Body of pancreas (tissue), 4 donors: ENCODE measurements at regions not wholly inside any gene's neighbourhood (a gene's known extent, or its start where the extent isn't known, plus 50 kb on each side); places are given as distances from the start of the nearest gene placed in this dataset.

Source experiments
- CTCF ChIP-seq, 7 experiments: fragments of 450-650 bp in 4 of 7; fragments of 200-600 bp in 3 of 7; sonication (generic) in 3 of 7; IDR thresholded peaks; one replicate each; pipeline ENCODE4 v1.5.1; 2016 to 2019; ENCODE audit warnings: antibody characterized with exemption in 7 of 7
- POLR2A ChIP-seq, 3 donors: fragments of 450-650 bp; IDR thresholded peaks; one replicate each; pipeline ENCODE4 v1.6.1; 2016; ENCODE audit warnings: antibody characterized with exemption in 3 of 3, mild to moderate bottlenecking in 2 of 3

- TF ChIP-seq CTCF (IDR thresholded peaks at IDR 0.05) (no peak), POLR2A (IDR thresholded peaks at IDR 0.05) (no peak)
Observed at GRCh38 chr7:115572111-115572510, 458.5 kb downstream of the TFEC start.
